ENCODE measurements at regions not wholly inside any gene's neighbourhood (a gene's known extent, or its start where the extent isn't known, plus 50 kb on each side); places are given as distances from the start of the nearest gene placed in this dataset.

DNA sequence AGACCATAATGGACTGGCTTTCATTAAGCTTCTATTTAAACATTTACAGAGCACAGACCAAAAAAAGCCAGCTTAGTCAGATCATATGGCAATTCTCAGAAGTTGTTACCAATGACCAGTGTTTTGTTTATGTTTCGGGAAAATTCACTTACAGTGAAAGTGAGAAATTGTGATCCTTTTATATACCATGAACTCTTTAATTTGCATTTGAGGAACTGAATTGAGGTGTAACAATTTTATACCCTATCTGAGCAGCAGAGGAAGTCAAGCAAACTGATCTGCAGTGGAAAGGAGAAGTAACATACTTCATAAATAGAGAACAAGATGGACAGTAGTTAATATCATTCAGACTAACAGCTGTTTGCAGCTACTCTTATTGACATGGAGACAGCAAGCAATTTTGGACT, 97.1 kb downstream of the TMA16 start:
- CTCF ChIA-PET (ENCODE audit: unreplicated experiment): interaction anchor here (1.4 to 1.8 kb wide), 2 partner anchors 9 to 72 kb away, joined by 4 to 8 read pairs; no protein-coding TSS in a partner anchor
- Histone ChIP-seq H2AFZ (ENCODE audit: low read length) (peak overlapping the region; percentile 37; the same call in 1 of the 2 replicates), H4K20me1 (ENCODE audit: insufficient read depth, low read length) (no peaks in the 10 kb centered on the region), H3K4me1 (ENCODE audit: insufficient read depth, low read length, poor library complexity, severe bottlenecking) (peaks cover 70% of the 10 kb centered on the region), H3K9me2 (ENCODE audit: insufficient read depth, low read length) (no peaks in the 10 kb centered on the region), H3K4me2 (ENCODE audit: low read length) (peak overlapping the region; percentile 68), H3K9me3 (ENCODE audit: low read length) (peaks cover 34% of the 10 kb centered on the region), H3K36me3 (ENCODE audit: insufficient read depth, low read length) (peaks cover 26% of the 10 kb centered on the region), H3K27ac (ENCODE audit: low read depth, low read length, poor library complexity, severe bottlenecking) (peak overlapping the region; percentile 98), H3K79me2 (ENCODE audit: insufficient read depth, low read depth, low read length) (no peaks in the 10 kb centered on the region), H3K4me3 (ENCODE audit: low read depth, low read length, poor library complexity, severe bottlenecking) (peak overlapping the region; percentile 57)
- POLR2A ChIA-PET: interaction anchor here (0.6 to 16.8 kb wide), 23 partner anchors 10 to 809 kb away, joined by 3 to 220 read pairs (median 5); partner anchors contain the start of gene TMA16
- intact Hi-C loops (cut with micrococcal nuclease; ENCODE audit: unreplicated experiment): loop anchor here (1.0 to 2.0 kb wide), 4 partner anchors 19 to 97 kb away; partner anchors contain the start of gene TMA16
- DNase-seq (ENCODE audit: low spot score): peak; percentile 89
- BruUV-seq (replicated peaks): no TSS peak
- 0 out of 2 replicates have a peak, but pooled peaks have one; percentile 30 for TF ChIP-seq CTCF (conservative IDR thresholded peaks at IDR 0.05; ENCODE audit: low read length)
- no peak for TF ChIP-seq EZH2phosphoT487 (IDR thresholded peaks at IDR 0.05; ENCODE audit: borderline replicate concordance, low read depth, low read length)

- no peaks in the 10 kb centered on the region for H3K9me2 ChIP-seq (ENCODE audit: insufficient read depth, low read length)
- H3K4me1 ChIP-seq (ENCODE audit: insufficient read depth, low read length, poor library complexity, severe bottlenecking): peaks cover 69% of the 10 kb centered on the region
- H3K4me2 ChIP-seq (ENCODE audit: low read length): peak overlapping the region; percentile 68
- peak overlapping the region; percentile 57 for H3K4me3 ChIP-seq (ENCODE audit: low read depth, low read length, poor library complexity, severe bottlenecking)
- peak overlapping the region; percentile 98 for H3K27ac ChIP-seq (ENCODE audit: low read depth, low read length, poor library complexity, severe bottlenecking)
- peaks cover 23% of the 10 kb centered on the region for H3K36me3 ChIP-seq (ENCODE audit: insufficient read depth, low read length)
- H4K20me1 ChIP-seq (ENCODE audit: insufficient read depth, low read length): no peaks in the 10 kb centered on the region
- DNase-seq (ENCODE audit: low spot score): peak; percentile 40
- intact Hi-C loops (cut with micrococcal nuclease; ENCODE audit: unreplicated experiment): no loop called here
- BruUV-seq (replicated peaks): TSS peak; percentile 79
- H3K79me2 ChIP-seq (ENCODE audit: insufficient read depth, low read depth, low read length): no peaks in the 10 kb centered on the region
- ChIA-PET CTCF (ENCODE audit: unreplicated experiment) (interaction anchor here (0.7 to 1.8 kb wide), 4 partner anchors 8 to 73 kb away, joined by 3 to 8 read pairs (median 4); no protein-coding TSS in a partner anchor), POLR2A (interaction anchor here (0.6 to 16.8 kb wide), 22 partner anchors 9 to 809 kb away, joined by 3 to 220 read pairs (median 4); no protein-coding TSS in a partner anchor)
- H3K9me3 ChIP-seq (ENCODE audit: low read length): peaks cover 28% of the 10 kb centered on the region
- no peak for TF ChIP-seq CTCF (conservative IDR thresholded peaks at IDR 0.05; ENCODE audit: low read length)
- no peak for TF ChIP-seq EZH2phosphoT487 (IDR thresholded peaks at IDR 0.05; ENCODE audit: borderline replicate concordance, low read depth, low read length)
- H2AFZ ChIP-seq (ENCODE audit: low read length): peak overlapping the region; percentile 37; the same call in 1 of the 2 replicates
Observed at GRCh38 chr4:163592212-163592611, 97.7 kb downstream of the TMA16 start.

DNA sequence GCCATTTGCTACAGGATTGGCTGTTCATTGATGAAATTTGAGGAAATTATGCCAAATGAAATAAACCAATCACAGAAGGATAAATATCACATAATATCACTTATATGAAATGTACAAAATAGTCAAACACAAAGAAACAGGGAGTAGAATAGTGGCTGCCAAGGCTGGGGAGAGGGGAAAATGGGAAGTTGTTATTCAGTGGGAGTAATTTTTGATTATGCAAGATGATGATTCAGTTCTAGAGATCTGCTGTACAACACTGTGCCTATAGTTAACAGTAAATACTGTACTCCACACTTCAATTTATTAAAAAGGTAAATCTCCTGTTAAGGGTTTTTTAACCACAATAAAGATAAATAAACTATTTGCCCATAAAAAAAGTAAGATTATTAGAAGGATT, 101.1 kb downstream of the TMA16 start:
- Histone ChIP-seq H3K4me1 (ENCODE audit: insufficient read depth, low read length, poor library complexity, severe bottlenecking) (peaks cover 63% of the 10 kb centered on the region), H3K4me2 (ENCODE audit: low read length) (no peak overlapping the region), H3K9me2 (ENCODE audit: insufficient read depth, low read length) (no peaks in the 10 kb centered on the region), H3K27ac (ENCODE audit: low read depth, low read length, poor library complexity, severe bottlenecking) (no peak overlapping the region), H4K20me1 (ENCODE audit: insufficient read depth, low read length) (no peaks in the 10 kb centered on the region), H2AFZ (ENCODE audit: low read length) (no peak overlapping the region), H3K79me2 (ENCODE audit: insufficient read depth, low read depth, low read length) (no peaks in the 10 kb centered on the region), H3K4me3 (ENCODE audit: low read depth, low read length, poor library complexity, severe bottlenecking) (no peak overlapping the region), H3K9me3 (ENCODE audit: low read length) (peaks cover 5% of the 10 kb centered on the region; the same call in 1 of the 2 replicates), H3K36me3 (ENCODE audit: insufficient read depth, low read length) (peaks cover 3% of the 10 kb centered on the region; the same call in 1 of the 2 replicates)
- BruUV-seq (replicated peaks): no TSS peak
- TF ChIP-seq CTCF (conservative IDR thresholded peaks at IDR 0.05; ENCODE audit: low read length) (no peak), EZH2phosphoT487 (IDR thresholded peaks at IDR 0.05; ENCODE audit: borderline replicate concordance, low read depth, low read length) (no peak)
- POLR2A ChIA-PET: interaction anchor here (0.9 to 16.8 kb wide), 4 partner anchors 11 to 70 kb away, joined by 4 to 220 read pairs (median 38); no protein-coding TSS in a partner anchor
- CTCF ChIA-PET (ENCODE audit: unreplicated experiment): no interaction called here
- DNase-seq (ENCODE audit: low spot score): no peak
- intact Hi-C loops (cut with micrococcal nuclease; ENCODE audit: unreplicated experiment): no loop called here

Measured in OCI-LY7 (cell line).